ENCODE measurements at regions not wholly inside any gene's neighbourhood (a gene's known extent, or its start where the extent isn't known, plus 50 kb on each side); places are given as distances from the start of the nearest gene placed in this dataset.

DNA sequence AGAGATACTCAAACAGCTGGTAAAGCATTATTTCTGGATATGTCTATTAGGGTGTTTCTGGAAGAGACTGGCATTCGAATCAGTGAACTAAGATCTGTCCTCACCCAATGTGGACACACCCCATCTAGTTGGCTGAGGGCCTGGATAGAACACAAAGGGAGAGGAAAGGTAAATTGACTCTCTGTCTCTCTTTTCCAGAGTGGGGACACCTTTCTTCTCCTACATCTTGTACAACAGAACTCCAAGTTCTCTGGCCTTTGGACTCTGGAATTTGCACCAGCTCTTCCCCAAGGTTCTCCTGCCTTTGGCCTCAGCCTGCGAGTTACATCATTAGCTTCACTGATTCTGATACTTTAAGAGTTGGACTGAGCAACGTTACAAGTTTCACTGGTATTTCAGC, 1253.9 kb downstream of the SLC16A7 start:
- DNase-seq (ENCODE audit: low read depth), result no peak
- Histone ChIP-seq H3K4me3 (ENCODE audit: low read depth, low read length) (no peak overlapping the region), H3K27me3 (ENCODE audit: control insufficient read depth, insufficient read depth, low read length) (no peaks in the 10 kb centered on the region), H3K36me3 (ENCODE audit: control insufficient read depth, insufficient read depth, low read length) (no peaks in the 10 kb centered on the region)
- TF ChIP-seq CTCF (IDR thresholded peaks at IDR 0.05; ENCODE audit: insufficient read depth, low read length, poor library complexity, severe bottlenecking), result no peak

GRCh38 chr12:60853407-60853806, 1257.6 kb downstream of the SLC16A7 start:
- TF ChIP-seq CTCF (IDR thresholded peaks at IDR 0.05; ENCODE audit: insufficient read depth, low read length, poor library complexity, severe bottlenecking), result no peak

GRCh38 chr12:60863421-60863820, 1267.6 kb downstream of the SLC16A7 start:
- H3K4me3 ChIP-seq (ENCODE audit: low read depth, low read length), result no peak overlapping the region
- no peak for TF ChIP-seq CTCF (IDR thresholded peaks at IDR 0.05; ENCODE audit: insufficient read depth, low read length, poor library complexity, severe bottlenecking)
- no peaks in the 10 kb centered on the region for H3K27me3 ChIP-seq (ENCODE audit: control insufficient read depth, insufficient read depth, low read length)
- no peaks in the 10 kb centered on the region for H3K36me3 ChIP-seq (ENCODE audit: control insufficient read depth, insufficient read depth, low read length)
- DNase-seq (ENCODE audit: low read depth), result no peak

More at GRCh38 chr12:60853407-60853806, 1257.6 kb downstream of the SLC16A7 start:
- DNase-seq (ENCODE audit: low read depth), result no peak
- Histone ChIP-seq H3K36me3 (ENCODE audit: control insufficient read depth, insufficient read depth, low read length) (no peaks in the 10 kb centered on the region), H3K4me3 (ENCODE audit: low read depth, low read length) (no peak overlapping the region), H3K27me3 (ENCODE audit: control insufficient read depth, insufficient read depth, low read length) (no peaks in the 10 kb centered on the region)

DNA sequence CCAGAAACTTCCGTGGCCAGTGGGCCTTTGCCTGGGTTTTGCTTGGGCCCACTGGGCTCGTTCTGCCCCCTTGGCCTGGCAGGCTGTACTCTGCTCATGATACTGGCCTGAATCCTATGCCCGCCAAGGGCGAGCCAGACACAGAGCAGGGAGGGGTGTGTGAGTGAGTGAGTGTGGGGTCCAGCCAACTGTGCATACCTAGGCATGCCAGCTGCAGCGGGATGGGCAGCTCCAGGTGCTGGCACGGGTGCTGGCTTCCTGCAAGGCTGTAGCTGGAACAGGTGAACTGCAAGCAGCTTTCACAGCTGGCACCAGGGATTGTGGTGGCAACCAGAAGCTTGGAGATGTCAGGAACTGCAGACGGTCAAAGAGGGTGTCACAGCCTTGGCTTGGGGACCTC, 1276.4 kb downstream of the SLC16A7 start:
- no peak overlapping the region for H3K4me3 ChIP-seq (ENCODE audit: low read depth, low read length)
- no peak for TF ChIP-seq CTCF (IDR thresholded peaks at IDR 0.05; ENCODE audit: insufficient read depth, low read length, poor library complexity, severe bottlenecking)

GRCh38 chr12:60872850-60873713, 1277.3 kb downstream of the SLC16A7 start:
- Histone ChIP-seq H3K27me3 (ENCODE audit: control insufficient read depth, insufficient read depth, low read length) (no peaks in the 10 kb centered on the region), H3K4me3 (ENCODE audit: low read depth, low read length) (no peak overlapping the region), H3K36me3 (ENCODE audit: control insufficient read depth, insufficient read depth, low read length) (no peaks in the 10 kb centered on the region)
- TF ChIP-seq CTCF (IDR thresholded peaks at IDR 0.05; ENCODE audit: insufficient read depth, low read length, poor library complexity, severe bottlenecking), result no peak
- no peak for DNase-seq (ENCODE audit: low read depth)

More for the DNA sequence above, 1276.4 kb downstream of the SLC16A7 start:
- Histone ChIP-seq H3K27me3 (ENCODE audit: control insufficient read depth, insufficient read depth, low read length) (no peaks in the 10 kb centered on the region), H3K36me3 (ENCODE audit: control insufficient read depth, insufficient read depth, low read length) (no peaks in the 10 kb centered on the region)
- DNase-seq (ENCODE audit: low read depth), result no peak

DNA sequence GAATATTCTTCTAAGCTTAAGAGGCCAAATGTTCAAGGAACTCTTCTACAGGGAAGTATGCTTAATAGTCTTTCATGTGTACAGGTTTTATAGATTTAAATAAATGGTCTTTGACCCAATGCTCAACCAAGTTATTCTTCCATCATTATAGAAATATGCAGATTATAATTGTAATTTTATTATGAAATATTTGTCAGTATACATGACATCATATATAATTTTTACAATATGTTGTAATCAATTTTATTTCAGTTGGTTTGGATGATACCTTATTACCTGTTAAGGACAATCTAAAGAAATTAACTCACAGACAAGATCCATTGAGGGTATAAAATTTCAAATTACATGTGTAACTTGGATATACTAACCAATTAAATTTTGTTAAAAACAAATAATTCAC, 1278.3 kb downstream of the SLC16A7 start:
- DNase-seq (ENCODE audit: low read depth), result no peak
- Histone ChIP-seq H3K4me3 (ENCODE audit: low read depth, low read length) (no peak overlapping the region), H3K27me3 (ENCODE audit: control insufficient read depth, insufficient read depth, low read length) (no peaks in the 10 kb centered on the region), H3K36me3 (ENCODE audit: control insufficient read depth, insufficient read depth, low read length) (no peaks in the 10 kb centered on the region)
- TF ChIP-seq CTCF (IDR thresholded peaks at IDR 0.05; ENCODE audit: insufficient read depth, low read length, poor library complexity, severe bottlenecking), result no peak

Measured in kidney epithelial cell (primary cell).